ENCODE measurements at regions not wholly inside any gene's neighbourhood (a gene's known extent, or its start where the extent isn't known, plus 50 kb on each side); places are given as distances from the start of the nearest gene placed in this dataset.

DNA sequence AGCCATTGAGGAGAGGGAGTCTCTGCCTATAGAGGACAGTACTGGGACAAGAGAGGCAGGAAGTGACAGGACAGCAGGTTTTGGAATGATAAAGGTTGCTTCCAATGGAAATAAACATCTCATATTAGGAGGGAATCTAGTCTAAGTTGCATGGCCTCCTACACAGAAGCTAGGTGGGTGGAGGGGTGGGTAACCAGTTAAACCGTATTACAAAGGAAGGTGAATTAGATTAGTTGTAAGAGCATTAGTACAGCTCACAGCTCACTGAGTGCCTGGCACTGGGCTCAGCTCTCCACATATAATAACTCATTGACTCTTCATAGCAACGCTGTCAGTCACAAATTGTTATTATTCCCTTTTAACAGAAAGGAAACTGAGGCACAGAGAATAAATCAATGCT, 468.1 kb downstream of the PTPRU start:
- no peak for DNase-seq

DNA sequence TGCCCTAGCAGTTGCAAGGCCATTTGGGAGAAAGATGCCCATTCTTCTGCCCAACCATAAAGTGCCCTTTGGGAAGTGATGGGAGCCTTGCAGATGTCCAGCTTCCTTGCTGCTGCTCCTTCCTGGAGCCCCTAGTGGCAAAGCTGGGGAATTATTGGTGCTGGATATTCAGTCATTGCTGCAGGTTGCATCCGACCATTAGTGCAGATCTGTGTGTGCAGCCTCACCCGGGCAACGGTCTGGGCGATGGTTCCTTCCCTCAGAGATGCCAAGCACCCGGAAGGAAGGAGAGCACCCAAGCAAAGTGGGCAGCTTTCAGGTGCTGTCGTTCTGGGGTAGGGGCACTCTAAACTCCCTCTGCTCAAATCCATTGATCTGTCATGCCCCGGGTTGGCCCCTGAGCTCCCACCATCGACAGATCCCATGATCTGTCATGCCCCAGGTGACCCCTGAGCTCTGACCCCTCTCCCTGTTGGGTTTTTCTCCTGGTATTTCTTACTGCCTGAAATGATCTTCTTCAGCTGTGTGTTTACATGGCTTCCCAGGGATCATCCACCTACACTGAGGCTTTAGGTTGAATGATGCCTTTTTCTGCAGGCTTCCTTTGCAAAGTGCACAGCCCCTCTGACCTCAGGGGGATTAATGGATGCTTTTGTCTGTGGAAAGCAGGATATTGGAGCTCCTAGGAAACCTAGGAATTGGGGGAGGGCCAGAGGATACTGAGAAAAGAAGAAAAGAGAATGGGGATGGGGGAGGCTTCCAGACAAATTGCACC, 467.5 kb downstream of the PTPRU start:
- DNase-seq: no peak

DNA sequence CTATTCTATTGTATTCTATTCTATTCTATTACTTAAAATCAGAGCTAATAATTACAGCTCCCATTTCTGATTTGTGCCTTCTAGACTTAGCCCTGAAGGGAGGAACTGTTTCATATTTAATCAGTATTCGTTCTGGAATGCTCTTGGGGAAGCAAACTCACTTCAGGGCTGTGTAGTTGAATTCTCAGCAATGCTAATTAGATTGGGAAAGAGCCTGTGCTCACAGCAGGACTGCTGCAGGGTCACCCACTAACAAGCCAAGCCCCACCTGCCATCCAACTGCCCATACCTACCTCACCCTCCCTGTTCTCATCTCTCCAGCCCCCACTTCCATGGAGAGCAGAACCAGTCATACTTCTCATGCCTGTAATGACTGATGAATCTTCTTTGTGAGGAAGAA, 464.2 kb downstream of the PTPRU start:
- DNase-seq: no peak

DNA sequence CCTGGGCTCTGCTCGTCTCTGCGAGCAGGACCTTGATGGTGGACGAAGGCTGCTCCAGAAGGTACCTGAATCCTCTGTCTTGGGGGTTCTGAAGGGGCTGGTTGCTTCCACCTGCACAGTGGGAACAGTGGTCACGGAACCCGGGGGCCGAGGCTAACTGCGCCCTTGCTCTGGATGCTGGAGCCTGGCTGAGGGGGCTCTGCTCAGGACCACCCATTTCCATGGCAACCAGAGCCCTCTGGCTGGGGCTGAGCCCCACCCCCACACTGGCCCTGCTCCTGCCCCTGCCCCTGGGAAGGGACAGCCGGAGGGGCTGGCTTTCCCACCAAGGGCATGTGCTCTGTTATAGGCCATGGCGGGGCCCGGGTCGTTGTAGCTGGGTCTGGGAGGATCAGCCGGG, 462.3 kb downstream of the PTPRU start:
- DNase-seq: no peak

DNA sequence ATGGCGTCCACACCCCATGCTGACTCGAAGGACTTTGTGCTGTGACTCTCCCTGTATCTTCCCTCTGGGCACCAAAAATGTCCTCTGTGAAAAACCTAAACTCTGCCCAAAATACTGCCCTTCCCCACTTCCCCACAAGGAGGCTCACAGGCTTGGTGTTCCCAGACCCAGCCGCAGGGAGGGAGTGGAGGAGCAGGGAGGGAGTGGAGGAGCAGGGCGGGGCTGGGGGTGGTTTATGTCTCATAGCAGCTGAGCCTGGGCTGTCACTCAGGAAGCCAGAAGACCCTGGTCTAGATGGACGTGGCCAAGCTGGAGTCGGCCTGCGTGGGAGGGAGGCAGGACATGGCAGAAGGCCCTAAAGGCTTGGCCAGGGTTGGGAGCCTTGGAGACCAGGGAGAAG, 461.7 kb downstream of the PTPRU start:
- no peak for DNase-seq

DNA sequence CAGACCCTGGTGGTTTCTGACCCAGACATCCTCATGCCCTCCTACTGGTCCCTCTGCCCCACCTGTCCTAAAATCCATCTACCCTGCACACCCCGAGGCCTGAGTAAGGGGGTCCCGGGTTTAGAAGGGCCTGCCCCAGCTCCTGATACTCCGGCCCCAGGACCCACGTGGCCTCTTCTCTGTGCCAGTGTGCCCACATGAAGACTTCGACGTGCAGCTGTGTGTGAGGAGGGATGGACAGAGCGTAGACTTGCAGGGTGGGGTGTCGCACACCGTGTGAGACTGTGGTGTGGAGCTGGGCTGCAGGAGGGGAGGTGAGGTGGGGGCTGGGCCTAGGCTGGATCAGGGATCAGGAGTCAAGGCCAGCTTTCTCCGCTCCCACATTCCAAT, 461.1 kb downstream of the PTPRU start:
- DNase-seq: no peak

DNA sequence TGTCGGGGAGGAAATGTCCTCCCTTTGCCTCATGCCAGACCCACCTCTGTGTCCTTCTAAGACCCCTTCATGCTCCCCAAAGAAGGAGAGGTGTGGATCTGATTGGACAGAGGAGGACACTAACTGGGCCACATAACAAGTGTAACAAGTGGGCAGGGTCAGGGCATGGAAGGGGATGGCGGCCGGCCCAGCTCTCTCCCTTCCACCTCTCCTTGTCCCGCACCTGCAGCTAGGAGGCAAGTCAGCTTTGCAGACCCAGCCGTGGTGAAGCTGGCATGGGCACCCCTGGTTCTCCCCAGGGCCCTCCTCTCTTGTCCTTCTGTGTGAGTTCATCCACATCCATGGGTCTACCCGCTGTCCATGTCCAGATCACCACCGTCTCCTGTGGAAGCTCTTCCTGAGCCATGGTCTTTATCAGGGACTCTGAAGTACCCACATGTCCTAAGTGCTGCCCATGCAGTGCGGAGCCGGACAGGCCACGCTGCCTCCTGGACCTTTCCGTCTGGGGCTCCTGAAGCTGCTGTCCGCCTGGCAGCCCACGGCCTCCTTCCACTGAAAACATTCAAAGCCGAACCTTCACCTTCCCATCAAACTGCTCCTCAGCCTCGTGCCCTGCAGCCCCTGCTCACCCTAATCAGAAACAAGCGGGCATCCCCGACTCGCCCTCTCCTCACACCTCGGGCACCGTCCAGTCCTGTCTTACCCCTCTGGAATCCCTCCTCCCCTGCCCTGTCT, 460.5 kb downstream of the PTPRU start:
- DNase-seq: no peak

DNA sequence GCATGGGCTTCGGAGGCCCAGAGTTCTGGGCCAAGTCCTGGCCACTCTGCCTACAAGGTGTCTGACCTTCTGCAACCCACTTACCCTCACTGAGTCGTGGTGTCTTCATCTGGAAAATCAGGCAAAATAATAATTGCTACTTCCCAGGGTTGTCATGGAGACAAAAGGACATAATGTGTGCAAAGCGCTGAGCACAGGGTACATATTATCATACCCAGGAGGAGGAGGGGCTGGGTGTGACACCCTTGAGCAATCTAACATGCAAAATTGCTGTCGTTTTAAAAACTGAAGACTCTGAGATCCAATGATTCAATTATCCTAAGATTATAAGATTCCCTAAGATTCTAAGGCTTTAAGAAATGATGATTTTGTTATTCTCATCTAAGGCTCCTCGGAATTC, 459.5 kb downstream of the PTPRU start:
- no peak for DNase-seq

DNA sequence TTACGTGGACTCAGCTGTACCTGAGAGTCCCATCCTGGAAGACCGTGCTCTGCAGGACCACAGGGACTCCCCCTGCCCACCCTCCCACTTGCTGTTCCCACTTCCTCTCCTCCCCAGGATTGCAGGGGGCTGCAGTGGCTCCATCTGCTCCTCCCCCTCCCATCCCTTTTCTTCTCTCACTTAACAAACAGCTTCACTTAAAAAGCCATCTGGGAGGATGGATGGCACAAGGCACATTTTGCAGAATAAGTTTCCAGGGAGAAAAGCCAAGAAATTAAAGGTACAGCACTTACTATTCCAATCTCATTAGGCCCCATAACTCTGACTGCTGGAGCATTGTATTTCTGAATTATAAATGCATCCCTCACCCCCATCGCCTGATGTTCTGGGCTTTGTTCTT, 458.7 kb downstream of the PTPRU start:
- DNase-seq: no peak

DNA sequence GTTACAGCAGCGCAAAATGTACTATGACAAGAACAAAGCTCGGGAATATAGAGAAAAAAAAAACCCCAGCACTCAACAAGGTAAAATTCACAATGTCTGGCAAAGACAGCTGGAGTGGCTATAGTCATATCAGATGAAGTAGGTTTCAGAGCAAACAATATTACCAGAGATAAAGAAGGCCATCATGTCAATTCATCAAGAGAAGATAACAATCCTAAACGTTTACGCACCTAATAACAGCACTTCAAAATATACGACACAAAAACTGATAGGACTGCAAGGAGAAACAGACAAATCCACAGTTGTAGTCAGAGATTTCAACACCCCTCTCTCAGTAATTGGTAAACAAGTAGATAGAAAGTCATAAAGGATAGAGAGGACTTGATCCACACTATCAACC, 455.2 kb downstream of the PTPRU start:
- DNase-seq: no peak

DNA sequence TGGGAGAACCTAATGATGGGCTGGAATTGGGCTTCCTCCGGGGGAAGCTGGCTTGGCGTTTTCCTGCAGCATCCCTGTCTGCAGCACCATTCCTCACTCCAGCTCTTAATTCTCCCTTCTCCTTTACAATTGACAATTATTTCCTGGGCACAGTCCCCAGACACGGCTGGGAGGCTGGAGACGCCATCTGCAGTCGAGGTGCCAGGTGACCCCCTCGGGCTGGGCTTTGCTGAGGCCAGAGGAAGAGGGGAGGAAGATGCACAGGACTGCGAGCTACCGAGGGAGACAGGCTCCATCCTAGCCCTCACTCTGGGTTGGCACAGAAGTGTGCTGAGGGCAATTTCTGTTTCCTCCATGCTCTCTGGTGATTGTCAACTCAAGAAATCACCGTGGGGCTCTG, 453.8 kb downstream of the PTPRU start:
- DNase-seq: no peak

DNA sequence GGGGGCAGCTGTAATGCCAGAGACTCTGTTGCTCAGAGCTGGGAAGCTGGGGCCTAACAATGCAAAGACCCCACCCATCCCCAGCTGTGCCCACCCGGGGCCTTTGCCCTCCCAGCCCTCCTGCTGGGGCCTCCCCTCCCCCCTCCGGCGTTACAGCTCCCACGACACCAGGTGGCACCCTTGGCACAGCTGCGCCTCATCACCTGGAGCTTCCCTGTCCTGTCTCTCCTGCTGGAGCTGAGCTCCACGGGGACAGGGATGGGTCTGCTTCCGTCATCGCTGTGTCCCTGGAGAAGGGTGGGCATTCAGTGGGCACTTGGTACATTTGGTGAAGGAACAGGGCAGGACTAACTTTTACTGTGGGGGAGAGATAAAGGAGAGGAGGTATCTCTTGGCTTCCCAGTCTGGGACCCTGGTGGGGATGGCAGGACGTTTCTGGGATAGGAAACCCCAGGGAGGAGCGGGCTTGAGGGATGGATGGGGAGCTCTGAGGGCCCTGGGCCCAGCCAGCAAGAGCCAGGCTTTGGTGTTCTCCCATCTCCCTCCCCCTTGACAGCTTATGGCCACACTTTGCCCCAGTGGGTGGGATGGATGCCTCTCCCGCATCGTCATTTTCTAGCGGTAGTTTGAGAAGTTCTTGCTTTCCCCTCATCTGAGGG, 453.2 kb downstream of the PTPRU start:
- DNase-seq: no peak

DNA sequence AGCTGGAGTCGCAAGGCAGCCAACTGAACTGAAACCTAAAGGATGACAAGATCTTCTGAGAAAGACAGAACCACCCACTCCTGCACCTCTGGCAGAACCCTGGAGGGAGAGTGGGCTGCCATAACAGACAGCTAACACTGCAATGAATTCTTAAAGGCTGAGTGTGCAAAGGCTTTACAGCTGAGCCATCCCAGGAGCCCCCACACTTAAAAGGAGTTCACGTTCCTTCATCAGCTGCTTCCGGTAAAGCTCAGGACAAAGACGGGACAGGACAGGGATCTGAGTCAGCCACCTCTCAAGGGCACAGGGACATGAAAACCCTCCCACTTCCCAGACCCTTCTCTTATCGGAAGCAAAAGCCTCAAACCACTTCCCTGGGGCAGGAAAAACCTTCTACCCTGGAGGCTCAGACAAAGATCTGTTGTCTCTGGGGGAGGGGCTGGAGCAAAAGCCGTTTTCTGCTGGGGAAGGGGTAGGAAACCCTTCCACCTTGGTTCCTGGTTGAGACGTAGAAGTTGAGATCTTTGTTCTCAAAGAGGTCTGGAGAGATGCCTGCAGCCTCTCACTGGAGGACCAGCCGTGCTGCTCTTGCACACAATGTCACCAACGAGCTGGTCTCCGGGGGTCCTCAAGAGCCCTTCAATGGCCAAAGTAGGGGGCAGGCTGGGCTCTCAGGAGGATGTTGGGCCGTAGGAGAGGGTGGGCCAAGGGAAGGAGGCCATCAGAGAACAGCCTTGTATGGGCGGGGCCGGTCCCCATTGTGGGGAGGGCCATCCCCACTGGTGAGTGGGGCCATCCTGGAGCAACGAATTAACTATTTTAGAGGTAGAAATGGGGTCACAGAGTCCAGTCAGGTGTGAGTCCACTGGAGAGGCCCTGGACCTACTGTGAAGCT, 452.4 kb downstream of the PTPRU start:
- DNase-seq: no peak

DNA sequence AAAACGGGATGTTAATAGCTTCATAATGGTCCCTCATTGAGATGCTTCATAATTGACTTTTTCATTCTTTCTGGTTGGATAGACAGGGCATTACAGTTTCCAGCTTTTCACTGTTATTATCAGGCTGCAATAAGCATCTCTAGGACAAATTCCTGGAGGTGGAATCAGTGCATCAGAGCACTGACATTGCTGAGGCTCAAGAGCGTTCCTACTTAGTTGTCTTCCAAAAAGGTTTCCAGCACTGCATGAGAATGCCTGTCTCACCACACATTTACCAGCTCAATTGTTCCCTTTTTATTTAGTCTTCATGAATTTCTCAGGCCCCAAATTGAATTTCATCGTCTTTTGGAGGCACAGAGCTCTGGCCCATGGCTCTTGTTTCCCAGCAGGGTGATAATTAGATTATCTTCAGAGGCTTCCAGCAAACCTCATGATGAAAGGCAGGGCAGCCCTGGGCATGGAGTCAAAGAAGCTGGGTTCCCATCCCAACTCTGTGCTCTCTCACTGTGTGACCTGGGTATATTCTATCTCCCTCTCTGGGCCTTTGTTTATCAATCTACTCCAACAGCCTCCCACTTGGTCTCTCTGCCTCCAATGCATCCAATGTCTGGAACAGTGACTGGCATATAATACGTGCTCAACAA, 451.4 kb downstream of the PTPRU start:
- DNase-seq: no peak

DNA sequence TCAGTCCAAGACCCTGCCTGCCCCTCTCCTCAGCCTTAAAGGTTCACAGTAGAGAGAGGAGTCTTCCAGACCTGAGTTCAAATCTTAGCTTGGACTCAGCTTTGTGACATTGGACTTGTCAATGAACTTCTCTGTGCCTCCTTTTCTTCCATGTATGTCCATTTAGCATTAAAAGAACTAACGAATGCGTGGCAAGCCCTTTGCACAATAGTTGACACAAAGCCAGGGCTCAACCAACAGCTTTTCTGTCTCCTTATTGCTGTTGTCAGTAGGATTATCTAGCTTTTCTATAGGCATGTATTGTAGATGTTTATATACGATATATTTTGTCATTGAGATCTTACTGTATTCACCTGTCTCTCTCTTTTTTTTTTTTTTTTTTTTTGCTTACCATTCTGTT, 450.8 kb downstream of the PTPRU start:
- DNase-seq: no peak

DNA sequence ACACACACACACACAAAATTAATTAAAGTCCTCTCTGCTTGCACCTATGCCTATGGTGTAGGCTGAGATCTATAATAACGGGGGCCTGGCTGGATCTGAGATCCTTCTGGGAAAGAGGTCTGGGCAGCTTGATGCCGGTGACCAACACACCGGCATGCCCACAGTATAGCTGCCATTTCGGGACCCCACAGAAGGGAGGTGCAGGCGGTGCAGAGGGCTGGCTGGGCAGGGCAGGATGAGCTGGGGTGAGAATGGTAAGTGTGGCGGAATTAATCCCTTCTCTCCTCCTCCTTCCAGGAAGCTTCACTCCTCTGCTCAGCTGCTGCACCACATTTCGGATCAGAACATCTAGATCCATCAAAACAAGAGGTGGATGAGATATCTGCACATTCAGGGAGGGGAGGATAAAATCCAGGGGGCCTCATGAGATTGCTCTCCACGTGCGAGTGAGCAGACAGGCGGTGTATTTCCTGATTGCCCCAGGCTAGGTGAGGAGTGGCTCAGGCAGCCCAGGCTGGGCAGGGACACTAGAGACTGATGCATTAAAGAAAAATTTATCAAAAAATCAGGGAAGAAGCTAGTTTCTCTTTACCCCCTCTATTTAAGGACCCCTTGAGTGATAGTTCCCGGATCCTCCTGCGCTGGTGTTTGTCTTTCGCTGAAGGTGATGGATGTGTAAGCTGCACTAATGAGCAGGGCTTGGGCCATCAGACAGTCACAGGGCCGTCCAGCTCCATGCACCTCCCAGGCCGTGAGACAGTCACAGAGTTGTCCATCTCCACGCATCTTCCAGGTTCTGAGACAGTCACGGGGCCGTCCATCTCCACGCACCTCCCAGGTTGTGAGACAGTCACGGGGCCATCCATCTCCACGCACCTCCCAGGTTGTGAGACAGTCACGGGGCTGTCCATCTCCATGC, 449.9 kb downstream of the PTPRU start:
- no peak for DNase-seq

DNA sequence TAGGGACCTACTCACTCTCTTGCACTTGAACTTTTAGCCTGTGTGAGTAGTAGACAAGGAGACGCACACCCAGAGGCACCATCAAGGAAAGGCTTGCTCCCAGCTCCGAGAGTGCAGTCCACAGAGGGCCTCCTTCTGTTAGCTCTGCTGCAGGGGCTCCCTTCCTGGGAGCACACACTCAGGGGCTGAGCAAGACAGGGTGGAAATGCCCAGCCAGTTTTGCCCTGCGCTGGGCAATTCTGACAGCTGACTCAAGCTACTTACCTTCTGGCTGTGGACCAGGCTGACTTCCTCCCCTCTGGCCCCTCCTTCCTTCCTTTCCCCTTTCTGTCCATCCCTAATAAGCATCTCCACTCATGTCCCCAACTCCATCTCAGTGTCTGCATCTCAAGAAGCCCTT, 449.1 kb downstream of the PTPRU start:
- no peak for DNase-seq

DNA sequence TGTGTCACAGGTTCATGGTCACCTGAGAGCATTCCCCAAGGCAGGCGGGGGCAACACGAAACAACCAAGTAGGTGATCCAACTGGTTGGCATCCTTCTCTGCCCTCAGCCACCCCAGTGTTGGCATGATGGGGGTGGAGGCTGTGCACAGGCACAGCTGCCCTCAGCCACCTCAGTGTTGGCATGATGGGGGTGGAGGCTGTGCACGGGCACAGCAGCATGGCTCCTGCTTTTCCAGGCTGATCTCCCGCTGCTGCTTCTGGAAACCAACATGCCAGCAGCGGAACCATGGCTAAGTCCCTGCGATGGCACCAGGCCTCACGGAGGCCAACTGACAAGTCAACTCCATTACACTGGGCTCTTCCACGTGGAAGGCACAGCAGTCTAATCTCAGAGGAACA, 447.8 kb downstream of the PTPRU start:
- no peak for DNase-seq

DNA sequence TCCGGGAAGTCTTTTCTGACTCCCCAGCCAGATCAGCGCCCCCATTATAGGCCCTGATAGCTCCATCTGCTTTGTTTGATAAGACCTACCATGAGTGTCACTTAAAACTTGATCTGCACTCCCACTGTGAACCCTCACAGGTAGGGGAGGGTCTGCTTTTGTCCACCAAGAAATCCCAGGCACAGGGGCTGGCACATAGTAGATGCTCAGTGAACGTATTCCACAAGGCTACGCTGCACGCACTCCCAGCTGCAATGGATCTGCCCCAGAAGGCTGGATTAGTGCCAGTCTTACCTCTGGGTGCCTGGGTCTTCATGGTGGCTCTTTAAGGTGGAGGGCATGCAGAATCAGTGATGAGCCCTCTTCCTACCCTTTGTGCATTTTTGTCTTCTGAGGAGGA, 447.1 kb downstream of the PTPRU start:
- no peak for DNase-seq

DNA sequence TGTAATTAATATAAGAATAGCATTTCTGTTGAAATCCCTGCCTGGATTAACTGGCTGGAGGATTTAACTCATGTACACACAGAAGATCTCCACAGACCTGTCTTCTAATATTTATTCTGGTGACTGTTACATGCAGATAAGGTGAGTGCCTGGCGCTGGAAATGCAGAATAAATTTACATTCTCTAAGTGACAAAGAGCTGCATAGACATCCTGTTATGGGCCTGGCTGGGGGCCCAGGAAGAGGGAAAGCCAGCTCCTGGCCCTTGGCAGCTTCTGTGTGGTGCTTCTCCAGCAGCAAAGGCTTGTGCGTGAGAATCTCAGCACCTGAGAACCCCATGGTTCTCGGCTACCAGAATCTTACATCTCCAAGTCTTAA, 446.6 kb downstream of the PTPRU start:
- peak; percentile 47 for DNase-seq

DNA sequence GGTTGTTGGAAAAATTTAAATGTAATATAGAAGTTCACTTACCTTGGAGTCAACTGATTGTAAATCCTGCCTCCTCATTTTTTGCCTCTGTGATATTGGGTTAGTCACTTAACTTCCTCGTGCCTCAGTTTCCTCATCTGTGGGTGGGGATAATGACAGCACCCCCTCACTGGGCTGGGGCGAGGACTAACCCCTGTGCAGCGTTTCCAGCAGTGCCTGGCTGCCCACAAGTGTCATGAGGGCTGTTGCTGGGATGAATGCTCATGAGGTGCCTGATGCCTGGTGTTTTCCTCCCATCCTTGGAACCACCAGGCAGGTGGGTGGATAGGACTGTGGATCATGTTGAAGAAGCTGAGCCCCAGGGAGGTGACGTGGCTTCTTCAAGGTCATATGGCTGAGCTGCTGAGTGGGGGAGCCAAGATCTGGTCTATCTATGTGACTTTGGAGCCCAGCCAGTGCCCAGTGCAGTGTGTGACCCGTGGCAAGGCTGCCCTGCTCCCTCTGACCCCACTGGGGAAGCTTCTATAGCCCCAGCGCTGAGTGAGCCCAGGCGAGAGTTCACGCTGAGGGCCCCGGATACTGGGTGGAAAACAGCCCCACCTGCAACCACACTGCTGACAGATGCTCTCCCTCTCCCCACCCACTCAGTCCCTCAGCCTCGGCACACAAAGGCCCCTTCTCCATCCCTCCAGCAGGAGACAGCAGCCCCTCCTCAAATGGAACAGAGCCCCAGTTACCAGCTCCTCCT, 446.0 kb downstream of the PTPRU start:
- DNase-seq: no peak
